Stimulated activated CD4-positive, alpha-beta T cell treated with anti-CD3 and anti-CD28 coated beads, Interleukin-15, amount 100 ng/mL, for 1 hour (primary cell): ENCODE measurements at regions not wholly inside any gene's neighbourhood (a gene's known extent, or its start where the extent isn't known, plus 50 kb on each side); places are given as distances from the start of the nearest gene placed in this dataset.

Experiments used
- DNase-seq, 2 donors: peaks; one replicate each; pipeline ENCODE4 v3.0.0-alpha.2; 2020; ENCODE audit warnings: low read depth in 1 of 2, low spot score in 1 of 2

DNA sequence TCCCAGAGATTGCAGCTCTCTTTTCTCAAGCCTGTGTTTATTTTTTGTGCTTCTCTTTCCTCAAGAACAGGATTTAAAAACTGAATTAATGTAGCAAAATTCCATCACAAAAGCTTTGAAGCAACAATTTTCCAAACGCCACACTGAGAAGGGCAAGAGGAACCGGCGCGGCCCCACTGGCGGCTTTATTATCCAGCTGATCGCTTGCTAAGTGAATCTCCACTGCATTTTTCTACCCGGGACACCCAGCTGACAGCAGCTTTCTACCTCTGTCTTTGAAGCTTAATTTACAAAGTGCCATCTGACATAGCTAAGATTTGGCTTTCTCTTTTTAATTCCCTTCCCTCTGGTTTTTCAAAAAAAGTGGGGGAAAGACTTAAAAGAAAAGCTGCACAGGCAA, 369.3 kb upstream of the C1orf174 start:
- no peak for DNase-seq

- no peak for DNase-seq
These were observed 370.0 kb upstream of the C1orf174 start for GRCh38 chr1:4269952-4270570.

DNA sequence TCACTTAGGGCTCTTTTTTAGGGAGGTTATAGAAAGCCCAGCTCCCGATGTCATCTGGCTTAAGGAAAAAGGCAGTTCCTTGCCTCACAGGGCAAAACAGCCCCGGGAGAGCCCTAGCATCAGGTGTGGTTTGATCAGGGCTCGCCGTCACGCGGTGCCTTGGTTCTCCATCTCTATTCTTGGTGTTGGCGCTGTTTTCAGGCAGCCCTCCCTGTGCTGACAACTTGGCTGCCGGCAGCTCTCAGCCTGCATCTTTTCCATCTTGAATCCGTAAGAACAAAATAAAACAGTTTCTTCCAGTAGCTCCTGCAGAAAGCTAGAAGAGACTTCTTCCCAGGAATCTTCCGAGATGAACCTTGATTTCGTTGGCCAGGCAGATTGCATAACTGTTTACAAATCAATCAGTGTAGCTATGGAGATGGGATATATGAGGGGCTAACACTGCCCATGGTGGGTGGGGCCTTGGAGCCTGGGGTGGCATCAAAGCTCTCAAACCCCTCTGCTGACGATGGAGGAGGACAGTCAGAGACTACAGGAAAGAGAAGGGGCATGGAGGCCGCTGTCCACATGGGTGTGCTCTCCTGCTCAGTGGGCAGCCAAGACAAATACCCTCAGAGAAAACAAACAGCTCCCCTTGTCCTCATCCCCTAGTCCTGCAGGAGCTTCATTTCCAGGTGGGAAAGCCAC, 370.7 kb upstream of the C1orf174 start:
- no peak for DNase-seq

- DNase-seq, result no peak
These were observed 371.4 kb upstream of the C1orf174 start for GRCh38 chr1:4271338-4271998.

GRCh38 chr1:4272568-4272967, 372.5 kb upstream of the C1orf174 start:
- DNase-seq, result no peak

- DNase-seq, result no peak
These were observed 373.2 kb upstream of the C1orf174 start for GRCh38 chr1:4273243-4273642.

DNA sequence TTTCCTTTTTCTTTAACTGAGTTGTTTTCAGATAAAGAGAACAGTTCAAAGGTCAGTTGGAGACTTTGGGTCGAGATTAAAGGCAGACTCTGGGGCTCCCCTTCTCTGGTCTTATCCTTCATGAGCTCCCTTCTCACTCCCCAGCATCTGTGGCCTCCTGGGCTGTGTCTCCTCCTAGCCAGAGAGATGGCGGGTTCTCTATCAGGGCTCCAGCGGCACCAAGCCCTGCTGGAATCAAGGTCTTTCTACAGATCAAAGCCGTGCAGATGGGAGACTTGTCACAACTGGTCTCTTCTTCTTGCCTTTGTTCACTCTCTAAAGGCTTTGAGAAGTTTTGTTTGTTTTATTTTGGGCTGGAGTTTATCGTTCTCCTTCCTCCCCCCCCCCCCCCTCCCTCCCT, 373.7 kb upstream of the C1orf174 start:
- DNase-seq, result no peak

DNA sequence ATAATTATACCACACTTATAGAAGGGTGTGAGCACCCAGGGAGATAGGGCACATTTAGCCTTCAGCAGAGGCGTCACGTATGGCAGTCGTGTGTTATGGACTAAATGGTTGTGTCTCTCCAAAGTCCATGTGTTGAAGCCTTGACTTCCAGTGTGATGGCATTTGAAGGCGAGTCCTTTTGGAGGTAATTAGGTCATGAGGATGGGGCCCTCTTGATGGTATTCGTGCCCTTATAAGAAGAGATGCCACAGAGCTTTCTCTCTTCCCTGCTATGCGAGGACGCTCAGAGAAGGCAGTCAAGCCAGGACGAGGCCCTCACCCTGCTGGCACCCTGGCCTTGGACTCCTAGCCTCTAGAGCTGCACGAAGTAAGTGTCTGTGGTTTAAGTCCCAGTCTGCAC, 375.0 kb upstream of the C1orf174 start:
- DNase-seq, result no peak

DNA sequence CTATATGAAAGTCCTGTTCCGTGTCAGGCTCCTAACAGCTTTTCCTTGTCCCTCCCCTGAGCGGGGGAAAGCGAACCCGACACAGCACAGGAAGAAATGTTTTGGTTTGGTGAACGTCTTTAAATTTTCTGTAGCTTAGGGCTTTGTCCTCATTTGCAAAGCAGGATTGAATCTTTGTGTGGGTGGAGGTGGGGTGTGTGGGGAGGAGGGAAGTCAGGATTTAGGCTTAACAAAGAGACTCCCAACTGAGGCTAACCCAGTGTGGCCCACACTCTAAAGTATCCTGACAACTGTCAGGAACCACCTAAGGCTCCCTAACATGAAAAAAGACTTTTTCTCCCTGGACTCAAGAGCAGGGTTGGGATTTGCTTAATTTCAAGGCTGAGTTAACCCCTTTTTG, 376.2 kb upstream of the C1orf174 start:
- DNase-seq, result no peak

DNA sequence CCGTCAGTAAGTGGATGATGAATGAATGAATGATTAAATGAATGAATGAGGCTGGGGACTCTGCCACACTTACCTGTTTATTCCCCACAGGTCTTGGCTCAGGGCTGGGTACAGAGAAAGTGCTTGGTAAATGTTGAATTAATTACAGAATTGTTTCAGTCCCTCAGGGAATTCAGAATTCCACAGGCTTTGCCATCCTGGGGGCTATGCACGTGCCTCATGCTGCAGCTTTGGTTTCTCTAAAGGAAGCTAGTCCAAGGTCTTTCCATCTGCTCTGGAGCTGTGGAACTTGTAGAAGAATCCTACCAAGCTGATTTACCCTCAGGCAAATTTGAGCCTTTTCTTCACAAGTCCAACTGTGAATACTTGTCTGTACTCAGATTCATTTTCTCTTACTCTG, 376.8 kb upstream of the AJAP1 start:
- DNase-seq, result no peak

GRCh38 chr1:4284976-4285375, 369.4 kb upstream of the AJAP1 start:
- no peak for DNase-seq

DNA sequence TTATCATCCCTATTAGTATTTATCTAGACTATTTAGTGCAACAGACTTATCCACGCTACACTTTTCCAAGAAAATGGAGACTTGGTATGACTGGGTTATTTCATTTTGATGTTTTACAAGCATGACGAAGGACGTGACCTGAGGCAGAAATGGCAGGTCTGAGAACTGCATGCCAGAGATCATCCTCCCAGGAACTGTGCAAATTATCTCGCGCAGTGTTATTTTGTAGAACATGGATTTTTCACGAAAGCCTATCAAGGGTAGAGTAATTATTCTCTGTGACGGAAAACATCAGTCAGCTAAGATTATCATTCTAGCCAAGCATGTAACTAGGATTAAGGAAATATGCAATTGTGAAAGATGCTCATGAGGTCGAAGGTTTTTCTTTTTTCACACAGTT, 361.5 kb upstream of the AJAP1 start:
- DNase-seq, result no peak

- DNase-seq, result no peak
These were observed 355.9 kb upstream of the AJAP1 start for GRCh38 chr1:4298361-4299083.

DNA sequence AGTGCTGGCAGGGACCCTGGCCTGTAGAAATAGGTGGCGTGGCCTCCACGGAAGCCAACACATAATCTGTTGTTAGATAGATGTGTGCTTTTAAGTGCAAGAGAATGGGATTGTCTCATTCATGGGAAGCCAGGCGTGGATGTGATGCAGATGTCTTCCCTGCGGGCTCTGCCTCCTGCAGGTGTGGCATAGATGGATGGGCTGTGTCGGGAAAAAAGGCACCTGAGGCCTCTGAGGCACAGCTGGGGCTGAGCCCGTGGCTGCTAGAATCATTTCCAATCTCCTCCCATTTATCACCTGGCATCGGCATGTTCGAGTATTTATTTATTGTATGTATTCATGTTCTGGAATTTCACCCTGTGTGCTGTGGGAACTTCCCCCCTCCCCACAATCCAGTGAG, 353.4 kb upstream of the AJAP1 start:
- DNase-seq, result no peak

DNA sequence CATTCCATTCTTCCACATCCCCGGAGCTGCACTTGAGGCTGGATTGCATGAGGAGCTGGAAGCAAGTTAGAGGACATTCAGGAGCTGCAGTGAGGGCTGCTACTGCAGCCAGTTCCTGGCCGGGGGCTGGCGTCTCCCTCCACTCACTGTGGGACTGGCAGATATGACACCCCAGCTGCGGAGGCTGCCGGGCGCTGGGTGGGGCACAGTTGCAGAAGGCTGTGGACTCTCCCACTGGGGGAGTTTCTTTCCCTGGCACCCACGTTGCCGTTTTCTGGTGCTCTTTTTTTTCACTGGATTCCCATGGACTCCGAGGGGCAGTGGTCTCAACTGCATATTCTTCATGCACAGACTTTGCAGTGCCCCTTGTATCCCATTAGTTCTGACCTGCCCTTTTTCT, 351.1 kb upstream of the AJAP1 start:
- no peak for DNase-seq

DNA sequence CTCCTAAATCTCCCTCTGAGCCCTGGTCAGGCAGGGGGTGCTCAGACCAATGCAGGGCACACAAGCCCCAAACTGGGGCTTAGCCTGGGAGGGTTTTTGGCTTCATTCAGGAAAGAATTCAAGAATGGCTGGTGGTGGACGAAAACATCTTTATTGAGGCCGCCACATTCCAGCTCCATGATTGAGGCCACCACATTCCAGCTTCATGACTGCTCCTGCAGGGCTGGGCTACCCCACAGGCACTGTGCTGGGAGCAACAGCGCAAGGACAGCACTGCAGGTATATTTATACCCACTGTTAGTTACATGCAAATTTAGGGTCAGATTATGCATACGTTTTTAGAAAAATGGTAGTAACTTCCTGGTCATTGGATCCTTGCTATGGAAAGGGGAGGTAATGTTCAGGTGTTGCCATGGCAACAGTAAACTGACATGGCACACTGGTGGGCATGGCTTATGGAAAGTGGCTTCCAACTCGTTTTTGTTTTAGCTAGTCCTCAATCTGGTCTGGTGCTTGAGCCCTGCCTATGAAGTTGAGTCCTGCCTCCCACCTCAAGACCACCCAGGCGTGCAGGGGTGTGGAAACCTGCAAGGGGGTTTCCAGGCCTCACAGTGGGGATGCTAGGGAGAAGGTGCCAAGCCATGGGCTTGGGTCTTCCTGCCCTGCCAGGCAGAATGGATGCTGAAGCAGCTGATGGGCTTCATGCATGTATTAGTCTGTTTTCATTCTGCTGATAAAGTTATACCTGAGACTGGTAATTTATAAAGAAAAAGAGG, 348.7 kb upstream of the AJAP1 start:
- DNase-seq, result no peak

GRCh38 chr1:4306559-4307467, 347.6 kb upstream of the AJAP1 start:
- DNase-seq, result no peak

DNA sequence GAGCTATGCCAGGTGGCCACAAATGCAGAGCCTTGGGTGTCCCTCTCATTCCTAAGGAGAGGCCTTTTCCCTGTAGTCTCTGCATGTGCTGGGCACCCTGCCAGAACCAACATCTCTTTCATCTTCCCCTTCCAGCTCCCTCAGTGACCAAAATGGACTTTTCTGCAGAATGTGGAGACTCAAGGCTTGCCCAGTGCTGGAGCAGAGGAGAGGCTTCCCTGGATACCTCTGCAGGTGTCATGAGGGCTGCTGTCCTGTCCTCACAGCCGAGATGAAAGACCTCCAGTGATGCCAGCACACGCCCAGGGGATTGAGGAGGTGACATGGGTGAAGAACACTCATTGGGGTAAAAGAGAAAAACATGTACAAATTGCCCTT, 347.0 kb upstream of the AJAP1 start:
- DNase-seq, result no peak

GRCh38 chr1:4307911-4308545, 346.4 kb upstream of the AJAP1 start:
- DNase-seq, result no peak

DNA sequence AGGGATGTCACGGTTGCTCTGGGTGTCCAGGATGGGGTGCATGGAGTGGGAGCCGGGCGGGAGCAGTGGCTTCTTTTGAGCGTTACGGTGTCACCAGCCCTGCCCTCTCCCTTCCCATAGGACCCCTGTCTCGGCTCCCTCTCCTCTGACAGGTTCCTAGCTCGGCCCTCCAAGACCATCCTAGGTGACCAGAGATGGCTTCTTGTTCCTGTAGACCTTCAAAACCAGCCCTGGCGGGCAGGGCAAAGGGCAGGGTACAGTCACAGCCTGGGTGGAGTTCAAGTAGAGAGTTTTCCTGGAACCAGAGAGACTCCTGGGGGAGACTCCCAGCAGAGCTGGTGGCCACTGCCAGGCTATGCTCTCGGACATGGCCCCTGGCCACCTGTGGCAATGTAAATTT, 345.6 kb upstream of the AJAP1 start:
- DNase-seq, result no peak
